ENCODE measurements at regions not wholly inside any gene's neighbourhood (a gene's known extent, or its start where the extent isn't known, plus 50 kb on each side); places are given as distances from the start of the nearest gene placed in this dataset.

DNA sequence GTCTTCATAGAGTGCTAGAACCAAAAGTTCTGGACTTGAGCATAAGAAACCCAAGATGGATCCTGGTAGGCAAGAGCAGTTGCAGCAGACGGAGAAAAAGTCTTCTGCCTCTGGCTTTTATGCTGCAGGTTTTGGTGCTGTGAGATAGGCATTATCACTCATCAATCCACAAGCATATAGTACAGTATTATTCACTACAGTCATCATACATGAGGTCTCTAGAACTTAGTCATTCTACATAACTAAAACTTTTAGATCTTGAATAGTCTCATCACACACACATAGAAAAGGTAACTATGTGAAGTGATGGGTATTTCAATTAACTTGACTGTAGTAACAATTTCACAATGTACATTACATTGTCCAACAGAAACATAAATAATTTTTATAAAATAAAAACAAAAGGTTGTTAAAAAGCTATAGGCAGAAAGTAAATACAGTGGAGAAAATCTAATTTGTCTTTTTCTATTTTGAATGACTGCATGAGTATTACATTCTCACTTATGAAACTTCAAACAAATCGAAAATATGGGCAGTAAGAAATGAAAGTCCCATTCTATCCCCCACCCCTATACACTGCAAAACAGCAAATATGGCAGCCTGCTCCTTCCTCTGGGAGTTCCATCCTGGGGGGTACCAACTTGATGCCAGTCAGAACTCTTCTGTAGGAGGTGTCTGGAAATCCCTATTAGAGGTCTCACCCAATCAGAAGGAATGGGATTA, 534.3 kb upstream of the ACVR2A start:
- intact Hi-C loops (cut with DNase I), result no loop called here
- DNase-seq, result no peak
- no peaks in the 10 kb centered on the region for H3K27me3 ChIP-seq
- TF ChIP-seq CTCF (IDR thresholded peaks at IDR 0.05), result no peak
- H3K4me3 ChIP-seq, result no peak overlapping the region
- no peaks in the 10 kb centered on the region for H3K4me1 ChIP-seq
- peaks cover 0 to 5% of the 10 kb centered on the region in 2 donors for H3K9me3 ChIP-seq
- no peak overlapping the region for H3K27ac ChIP-seq
- no peak for ATAC-seq
- H3K36me3 ChIP-seq, result no peaks in the 10 kb centered on the region

DNA sequence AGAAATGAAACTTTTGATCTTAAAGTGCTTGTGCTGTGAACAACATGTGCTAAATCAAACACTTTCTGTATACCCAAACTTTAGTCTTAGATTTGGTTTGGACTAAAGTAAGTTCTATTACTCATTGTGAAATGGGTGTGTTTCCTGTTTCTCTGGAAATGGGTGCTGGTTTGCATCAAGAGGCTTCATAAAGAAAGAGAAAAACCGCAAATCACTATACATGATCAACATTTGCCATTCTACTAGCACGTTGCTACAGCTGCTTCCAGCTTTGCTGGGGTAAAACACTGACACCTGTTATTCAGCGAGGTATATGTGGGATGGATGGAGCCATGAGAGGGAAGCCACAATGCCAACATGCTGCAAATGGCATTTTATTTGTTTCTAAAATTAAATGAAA, 547.0 kb upstream of the ACVR2A start:
- Histone ChIP-seq H3K36me3 (no peaks in the 10 kb centered on the region), H3K4me3 (no peak overlapping the region), H3K27ac (no peak overlapping the region), H3K27me3 (no peaks in the 10 kb centered on the region), H3K4me1 (no peaks in the 10 kb centered on the region), H3K9me3 (no peaks in the 10 kb centered on the region)
- intact Hi-C loops (cut with DNase I), result no loop called here
- ATAC-seq (no peak), DNase-seq (no peak)
- TF ChIP-seq CTCF (IDR thresholded peaks at IDR 0.05), result no peak

GRCh38 chr2:147294825-147295392, 549.9 kb upstream of the ACVR2A start:
- intact Hi-C loops (cut with DNase I), result no loop called here
- no peak for TF ChIP-seq CTCF (IDR thresholded peaks at IDR 0.05)
- Histone ChIP-seq H3K4me3 (no peak overlapping the region), H3K4me1 (no peaks in the 10 kb centered on the region), H3K27ac (no peak overlapping the region), H3K9me3 (no peaks in the 10 kb centered on the region), H3K36me3 (no peaks in the 10 kb centered on the region), H3K27me3 (no peaks in the 10 kb centered on the region)
- ATAC-seq, result no peak
- no peak for DNase-seq

- H3K4me1 ChIP-seq, result no peaks in the 10 kb centered on the region
- intact Hi-C loops (cut with DNase I), result no loop called here
- H3K9me3 ChIP-seq, result no peaks in the 10 kb centered on the region
- no peaks in the 10 kb centered on the region for H3K27me3 ChIP-seq
- ATAC-seq (no peak), DNase-seq (no peak)
- H3K36me3 ChIP-seq, result no peaks in the 10 kb centered on the region
- H3K27ac ChIP-seq, result no peak overlapping the region
- no peak overlapping the region for H3K4me3 ChIP-seq
- TF ChIP-seq CTCF (IDR thresholded peaks at IDR 0.05), result no peak
Observed at GRCh38 chr2:147293991-147294824, 550.6 kb upstream of the ACVR2A start.

DNA sequence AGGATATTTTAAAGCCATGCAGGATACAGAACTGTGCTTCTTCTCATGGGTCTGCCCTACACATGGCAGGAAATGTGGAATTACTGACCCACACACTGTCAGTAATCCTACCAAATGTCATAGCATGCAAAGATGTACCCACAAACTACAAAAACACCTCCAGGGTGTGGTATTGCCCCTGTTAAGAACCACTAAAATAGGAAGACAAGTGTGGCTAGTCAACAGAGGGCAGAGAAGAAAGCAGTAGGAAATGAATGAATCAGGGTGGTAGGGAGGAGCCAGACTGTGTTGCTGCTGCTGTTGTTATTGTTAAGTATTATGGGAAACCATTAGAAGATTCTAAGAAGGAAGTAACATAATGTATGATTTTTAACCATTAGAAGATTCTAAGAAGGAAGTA, 556.7 kb upstream of the ACVR2A start:
- ATAC-seq, result no peak
- Histone ChIP-seq H3K36me3 (no peaks in the 10 kb centered on the region), H3K27me3 (no peaks in the 10 kb centered on the region), H3K4me1 (no peaks in the 10 kb centered on the region), H3K9me3 (no peaks in the 10 kb centered on the region), H3K27ac (no peak overlapping the region), H3K4me3 (no peak overlapping the region)
- no peak for TF ChIP-seq CTCF (IDR thresholded peaks at IDR 0.05)
- intact Hi-C loops (cut with DNase I), result no loop called here
- DNase-seq, result no peak

Data from left lung (tissue), 4 donors.